HepG2 (cell line): ENCODE measurements at regions not wholly inside any gene's neighbourhood (a gene's known extent, or its start where the extent isn't known, plus 50 kb on each side); places are given as distances from the start of the nearest gene placed in this dataset.

Experiments used
- CBX2 ChIP-seq, 2 experiments: fragments of 200-600 bp in 1 of 2; sonication (generic); formaldehyde crosslinking in 1 of 2; IDR thresholded peaks; 2 replicates each; pipeline versions ENCODE4 v1.7.0 to v1.8.1; 2018 to 2022; ENCODE audit warnings: low read depth in 2 of 2, low read length in 1 of 2, mild to moderate bottlenecking in 1 of 2, missing genetic modification reagents in 1 of 2
- CTCF ChIP-seq: sonication (generic); formaldehyde crosslinking; IDR thresholded peaks from 2 replicates; pipeline ENCODE4 v1.5.0; 2020; ENCODE audit warnings: mild to moderate bottlenecking, missing genetic modification reagents, moderate library complexity
- ETS1 ChIP-seq: sonication (generic); formaldehyde crosslinking; IDR thresholded peaks from 2 replicates; pipeline ENCODE4 v1.4.0; 2020; ENCODE audit warnings: missing genetic modification reagents
- ETV6 ChIP-seq: sonication (generic); formaldehyde crosslinking; conservative IDR thresholded peaks from 2 replicates; pipeline ENCODE4 v1.4.0; 2020; ENCODE audit warnings: missing genetic modification reagents
- RAD21 ChIP-seq: fragments of 450-650 bp; formaldehyde crosslinking; IDR thresholded peaks from 2 replicates; pipeline ENCODE4 v1.5.0; 2020; ENCODE audit warnings: mild to moderate bottlenecking
- SIN3A ChIP-seq: IDR thresholded peaks from 2 replicates; pipeline ENCODE4 v1.6.1; 2011; ENCODE audit warnings: low read depth, mild to moderate bottlenecking, control low read depth, low read length, borderline replicate concordance
- ZFP36 ChIP-seq: fragments of 150-350 bp; IDR thresholded peaks from 2 replicates; pipeline ENCODE4 v1.6.1; 2018; ENCODE audit warnings: borderline replicate concordance, low read length, low read depth; ENCODE audit not compliant: partially characterized antibody
- ZNF274 ChIP-seq: sonication (generic); formaldehyde crosslinking; IDR thresholded peaks from 2 replicates; pipeline ENCODE4 v1.5.1; 2020; ENCODE audit warnings: mild to moderate bottlenecking, missing genetic modification reagents

- TF ChIP-seq SIN3A, result no peak
- TF ChIP-seq RAD21 (CRISPR knock-in tag), result no peak
- TF ChIP-seq ZNF274 (CRISPR knock-in tag), result no peak
- no peak for TF ChIP-seq CBX2 (IDR thresholded peaks at IDR 0.05; ENCODE audit: low read depth, low read length)
- no peak for TF ChIP-seq CBX2 (CRISPR knock-in tag; IDR thresholded peaks at IDR 0.05; ENCODE audit: low read depth)
- TF ChIP-seq ETV6 (CRISPR knock-in tag), result no peak
- TF ChIP-seq ETS1 (CRISPR knock-in tag), result no peak
- no peak for TF ChIP-seq CTCF (CRISPR knock-in tag)
- no peak for TF ChIP-seq ZFP36
These were observed 496.9 kb upstream of the MBL2 start for GRCh38 chr10:53269482-53269881.
